Body of pancreas (tissue), 4 donors: ENCODE measurements at regions not wholly inside any gene's neighbourhood (a gene's known extent, or its start where the extent isn't known, plus 50 kb on each side); places are given as distances from the start of the nearest gene placed in this dataset.

Source experiments
- POLR2A ChIP-seq, 3 donors: fragments of 450-650 bp; IDR thresholded peaks; one replicate each; pipeline ENCODE4 v1.6.1; 2016; ENCODE audit warnings: antibody characterized with exemption in 3 of 3, mild to moderate bottlenecking in 2 of 3
- TF ChIP-seq, protein P1 (sequence below), 7 experiments: fragments of 450-650 bp in 4 of 7; fragments of 200-600 bp in 3 of 7; sonication (generic) in 3 of 7; IDR thresholded peaks; one replicate each; pipeline ENCODE4 v1.5.1; 2016 to 2019; ENCODE audit warnings: antibody characterized with exemption in 7 of 7

DNA sequence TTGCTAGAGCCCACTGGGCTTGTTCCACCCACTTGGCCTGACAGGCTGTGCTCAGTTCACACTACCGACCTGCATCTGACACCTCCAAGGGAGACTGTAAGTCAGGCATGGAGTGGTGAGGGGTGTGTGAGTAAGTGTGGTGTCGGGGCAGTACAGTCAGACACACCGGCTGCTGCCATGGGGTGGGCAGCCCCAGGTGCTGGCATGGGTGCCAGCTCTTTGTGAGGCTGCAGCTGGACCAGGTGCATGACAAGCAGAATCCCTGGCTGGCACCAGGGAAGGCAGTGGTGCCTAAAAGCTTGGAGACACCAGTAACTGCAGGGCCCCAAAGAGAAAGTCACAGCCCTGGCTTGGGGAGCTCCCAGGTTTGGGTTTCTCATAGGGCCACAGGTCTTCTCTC, 665.0 kb downstream of the SH3BGRL start:
- TF ChIP-seq, protein P1, sequence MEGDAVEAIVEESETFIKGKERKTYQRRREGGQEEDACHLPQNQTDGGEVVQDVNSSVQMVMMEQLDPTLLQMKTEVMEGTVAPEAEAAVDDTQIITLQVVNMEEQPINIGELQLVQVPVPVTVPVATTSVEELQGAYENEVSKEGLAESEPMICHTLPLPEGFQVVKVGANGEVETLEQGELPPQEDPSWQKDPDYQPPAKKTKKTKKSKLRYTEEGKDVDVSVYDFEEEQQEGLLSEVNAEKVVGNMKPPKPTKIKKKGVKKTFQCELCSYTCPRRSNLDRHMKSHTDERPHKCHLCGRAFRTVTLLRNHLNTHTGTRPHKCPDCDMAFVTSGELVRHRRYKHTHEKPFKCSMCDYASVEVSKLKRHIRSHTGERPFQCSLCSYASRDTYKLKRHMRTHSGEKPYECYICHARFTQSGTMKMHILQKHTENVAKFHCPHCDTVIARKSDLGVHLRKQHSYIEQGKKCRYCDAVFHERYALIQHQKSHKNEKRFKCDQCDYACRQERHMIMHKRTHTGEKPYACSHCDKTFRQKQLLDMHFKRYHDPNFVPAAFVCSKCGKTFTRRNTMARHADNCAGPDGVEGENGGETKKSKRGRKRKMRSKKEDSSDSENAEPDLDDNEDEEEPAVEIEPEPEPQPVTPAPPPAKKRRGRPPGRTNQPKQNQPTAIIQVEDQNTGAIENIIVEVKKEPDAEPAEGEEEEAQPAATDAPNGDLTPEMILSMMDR (IDR thresholded peaks at IDR 0.05), result no peak
- TF ChIP-seq POLR2A (IDR thresholded peaks at IDR 0.05), result no peak
